Middle frontal gyrus (tissue), 1 donor: ENCODE measurements at regions not wholly inside any gene's neighbourhood (a gene's known extent, or its start where the extent isn't known, plus 50 kb on each side); places are given as distances from the start of the nearest gene placed in this dataset.

Source experiments
- DNase-seq: peaks from one replicate; pipeline ENCODE4 v3.0.0-alpha.2; 2015; ENCODE audit warnings: low spot score; ENCODE audit errors: extremely low spot score

- DNase-seq: no peak
Observed at GRCh38 chr9:126017758-126018157, 270.6 kb downstream of the PBX3 start.

GRCh38 chr9:126020836-126021235 is 273.7 kb downstream of the PBX3 start:
- DNase-seq: no peak

GRCh38 chr9:126023962-126024361 is 276.8 kb downstream of the PBX3 start:
- DNase-seq: no peak

DNA sequence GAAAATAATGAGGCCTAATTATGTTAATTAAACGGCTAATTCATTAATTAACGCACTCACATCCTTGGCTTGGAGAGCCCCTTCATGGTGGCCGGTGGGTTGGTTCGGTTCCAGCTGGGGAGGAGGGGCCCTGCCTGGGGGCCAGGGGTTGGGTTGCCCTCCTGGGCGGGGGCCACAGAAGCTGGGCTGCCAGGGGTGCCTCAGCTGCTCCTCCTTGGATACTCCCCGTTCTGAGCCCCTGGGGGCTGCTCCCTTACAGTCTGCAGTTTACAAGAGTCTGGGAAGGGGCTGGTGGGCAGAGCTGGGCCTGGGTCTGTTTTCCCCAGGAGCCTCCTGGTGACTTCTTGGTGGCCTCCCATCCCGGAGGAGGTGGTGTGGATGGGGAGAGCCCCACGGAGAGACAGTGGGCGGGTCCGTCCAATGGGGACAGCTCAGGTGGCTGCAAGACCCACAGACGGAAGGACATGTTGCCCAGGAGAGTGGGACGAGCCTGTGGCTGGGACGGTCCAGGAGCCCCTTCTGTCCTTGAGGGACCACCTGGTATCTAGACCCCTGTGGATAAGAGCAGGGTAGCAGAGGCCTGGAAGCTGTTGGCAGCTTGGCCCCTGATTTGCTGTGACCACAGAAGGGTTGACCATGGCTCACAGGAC is 277.5 kb downstream of the PBX3 start:
- no peak for DNase-seq

DNA sequence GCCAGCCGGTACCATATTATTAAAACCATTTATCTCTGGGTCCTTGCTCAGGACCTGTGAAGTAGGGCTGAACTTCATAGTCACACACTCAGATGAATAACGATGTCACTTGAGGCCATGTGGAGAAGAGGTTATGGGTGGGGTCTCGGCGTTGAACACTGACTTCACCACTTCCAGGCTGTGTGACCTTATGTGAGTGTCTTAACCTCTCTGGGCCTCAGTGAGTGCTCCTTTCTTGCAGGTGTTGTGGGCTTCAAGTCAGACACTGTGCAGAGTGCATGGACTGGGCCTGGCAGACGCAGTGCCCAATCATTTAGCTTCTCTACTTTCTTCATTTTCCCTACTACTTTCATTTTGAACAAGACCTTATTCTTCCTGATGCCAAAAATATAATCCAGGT is 278.8 kb downstream of the PBX3 start:
- DNase-seq: no peak

- DNase-seq: no peak
Observed at GRCh38 chr9:126027566-126027965, 280.4 kb downstream of the PBX3 start.

DNA sequence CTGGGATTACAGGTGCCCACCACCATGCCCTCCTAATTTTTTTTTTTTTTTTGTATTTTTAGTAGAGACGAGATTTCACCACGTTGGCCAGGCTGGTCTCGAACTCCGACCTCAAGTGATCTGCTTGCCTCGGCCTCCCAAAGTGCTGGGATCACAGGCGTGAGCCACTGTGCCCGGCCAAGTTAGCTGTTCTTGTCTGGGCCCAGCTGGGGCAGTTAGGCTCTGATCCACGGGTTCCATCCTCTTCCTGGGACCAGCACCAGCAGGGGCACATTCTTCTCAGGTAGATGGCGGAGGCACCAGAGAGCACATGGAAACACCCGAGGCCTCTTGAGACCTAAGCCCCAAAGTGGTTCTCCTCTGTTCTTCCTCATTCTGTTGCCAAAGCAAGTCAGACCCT is 281.6 kb downstream of the PBX3 start:
- no peak for DNase-seq

DNA sequence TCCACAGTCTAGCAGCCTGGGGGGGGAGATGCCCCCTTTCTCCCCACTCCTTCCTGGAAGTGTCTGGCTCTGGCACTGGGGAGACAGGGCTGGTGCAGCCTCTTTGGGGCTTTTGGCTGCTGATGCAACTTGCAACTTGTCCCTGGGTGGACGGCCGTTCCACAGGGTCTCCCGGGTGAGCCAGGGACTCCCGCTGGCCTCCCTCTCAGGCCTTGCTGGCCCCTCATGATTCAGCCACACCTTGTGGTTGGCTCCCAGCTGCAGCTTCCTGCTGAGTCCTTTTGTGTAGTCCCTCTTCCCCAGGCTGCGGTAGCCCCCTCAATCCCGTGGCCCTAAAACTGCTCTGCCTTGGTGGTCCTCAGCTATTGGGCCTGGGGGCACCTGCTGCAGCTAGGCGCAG is 283.5 kb downstream of the PBX3 start:
- no peak for DNase-seq

DNA sequence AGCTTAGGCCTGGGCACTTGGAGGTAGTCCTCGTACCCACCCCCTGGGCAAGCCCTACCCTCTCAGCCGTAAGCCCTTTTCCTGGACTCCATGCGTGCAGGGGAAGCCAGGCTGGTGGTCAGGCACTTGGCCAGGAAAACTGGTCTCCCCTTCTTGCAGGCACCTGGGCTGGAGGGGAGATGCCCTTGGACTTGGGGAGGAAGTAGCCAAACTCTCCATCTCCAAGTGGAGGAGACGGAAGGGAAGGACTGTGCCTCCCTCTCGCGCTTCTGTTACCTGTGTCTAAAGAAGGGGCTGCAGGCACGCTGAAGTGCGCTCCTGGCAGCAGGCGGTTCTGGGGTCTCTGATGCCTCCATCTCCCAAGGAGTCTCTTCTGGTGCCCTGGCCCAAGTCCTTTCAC is 283.9 kb downstream of the PBX3 start:
- no peak for DNase-seq

GRCh38 chr9:126032135-126032534 is 285.0 kb downstream of the PBX3 start:
- DNase-seq: no peak

DNA sequence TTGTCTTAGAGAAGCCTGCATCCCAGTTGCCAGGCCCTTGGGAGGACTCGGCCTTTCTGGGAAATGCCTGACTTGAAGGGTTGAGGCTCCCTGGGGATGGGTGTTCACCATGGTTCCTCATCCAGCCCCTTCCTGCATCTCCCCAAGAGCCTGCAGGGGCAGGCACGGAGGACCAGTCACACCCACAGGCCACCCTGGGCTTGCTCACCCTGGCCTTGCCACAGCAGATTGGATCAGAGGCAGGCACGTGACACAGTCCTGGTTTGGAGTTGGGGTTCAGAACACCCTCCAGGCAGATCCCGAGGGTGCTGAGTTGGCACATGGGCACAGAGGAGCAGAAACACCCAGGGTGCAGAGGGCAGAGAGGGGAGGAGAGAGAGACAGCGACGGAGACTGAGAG is 286.1 kb downstream of the PBX3 start:
- DNase-seq: no peak

GRCh38 chr9:126033956-126034355 is 286.8 kb downstream of the PBX3 start:
- DNase-seq: no peak

GRCh38 chr9:126036881-126037291 is 289.7 kb downstream of the PBX3 start:
- no peak for DNase-seq

GRCh38 chr9:126038790-126039189 is 287.8 kb upstream of the MVB12B start:
- no peak for DNase-seq

GRCh38 chr9:126043681-126044080 is 282.9 kb upstream of the MVB12B start:
- DNase-seq: no peak

DNA sequence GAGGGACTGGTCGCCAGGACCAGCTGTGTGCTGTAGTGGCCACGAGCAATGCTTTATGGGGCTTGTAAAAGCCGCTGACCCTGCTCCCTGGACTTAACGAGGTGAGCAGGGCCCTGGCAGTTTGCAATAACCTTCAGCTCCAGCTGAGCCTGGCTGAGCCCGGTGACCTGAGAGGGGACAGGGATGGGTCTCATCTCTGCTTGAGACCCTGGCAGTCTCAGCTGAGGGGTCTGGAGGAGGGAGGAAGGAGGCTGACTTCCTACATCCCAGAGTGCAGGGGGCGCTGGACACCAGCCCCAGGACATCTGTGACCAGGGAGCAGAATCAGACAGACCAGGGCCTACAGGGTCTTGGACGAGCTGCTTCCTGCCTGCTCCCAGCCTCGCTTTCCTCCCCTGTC is 277.5 kb upstream of the MVB12B start:
- DNase-seq: no peak

DNA sequence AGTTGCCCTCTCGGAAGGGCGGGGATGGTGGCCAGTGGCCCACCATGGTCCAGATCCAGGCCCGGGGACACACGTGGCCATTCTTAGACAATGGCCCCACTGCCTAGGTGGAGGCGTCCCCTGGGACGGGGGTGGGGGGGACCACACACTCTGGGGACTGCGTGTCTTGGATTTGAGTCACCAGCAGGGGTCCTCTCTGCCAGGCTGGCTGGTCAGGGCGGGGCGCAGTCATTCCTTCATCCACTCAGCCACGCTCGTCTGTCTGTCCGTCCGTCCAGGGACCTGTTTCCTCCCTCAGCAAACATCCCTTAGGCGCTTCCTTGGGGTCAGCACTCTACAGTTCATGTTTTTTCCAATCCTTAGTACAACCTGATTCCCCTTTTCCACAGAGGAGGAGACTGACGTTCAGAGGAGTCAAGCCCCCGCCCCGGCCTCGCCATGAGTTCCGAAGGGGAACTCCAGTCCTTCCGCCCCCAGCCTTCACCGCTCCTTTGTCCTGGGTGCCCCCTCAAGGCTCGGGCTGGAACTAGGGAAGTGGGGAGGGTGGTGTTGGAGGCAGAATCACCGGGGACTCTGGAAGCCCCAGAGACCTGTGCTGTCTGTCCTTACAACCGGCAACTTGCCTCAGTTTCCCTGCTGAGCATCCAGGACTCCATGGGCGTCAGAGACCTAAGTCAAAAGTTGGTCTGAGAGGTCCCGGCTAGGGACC is 276.6 kb upstream of the MVB12B start:
- DNase-seq: no peak

DNA sequence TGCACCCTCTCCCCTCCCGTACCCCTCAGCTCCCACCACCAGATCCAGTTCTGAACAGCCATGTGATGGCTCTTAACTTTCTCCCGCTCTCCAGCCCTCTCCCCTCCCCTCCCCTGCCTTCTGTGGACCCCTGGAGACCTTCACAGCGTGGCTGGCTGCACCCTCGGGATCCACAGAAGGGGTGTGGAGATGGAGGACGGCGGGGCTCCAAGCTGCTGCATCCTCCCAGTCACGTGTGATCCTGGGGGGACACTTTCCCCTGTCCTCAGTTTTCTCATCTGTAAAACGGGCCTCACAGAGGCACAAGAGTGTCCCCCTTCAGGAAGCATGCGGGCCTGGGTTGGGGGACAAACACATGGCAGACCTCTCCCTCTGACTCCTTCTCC is 276.0 kb upstream of the MVB12B start:
- no peak for DNase-seq

DNA sequence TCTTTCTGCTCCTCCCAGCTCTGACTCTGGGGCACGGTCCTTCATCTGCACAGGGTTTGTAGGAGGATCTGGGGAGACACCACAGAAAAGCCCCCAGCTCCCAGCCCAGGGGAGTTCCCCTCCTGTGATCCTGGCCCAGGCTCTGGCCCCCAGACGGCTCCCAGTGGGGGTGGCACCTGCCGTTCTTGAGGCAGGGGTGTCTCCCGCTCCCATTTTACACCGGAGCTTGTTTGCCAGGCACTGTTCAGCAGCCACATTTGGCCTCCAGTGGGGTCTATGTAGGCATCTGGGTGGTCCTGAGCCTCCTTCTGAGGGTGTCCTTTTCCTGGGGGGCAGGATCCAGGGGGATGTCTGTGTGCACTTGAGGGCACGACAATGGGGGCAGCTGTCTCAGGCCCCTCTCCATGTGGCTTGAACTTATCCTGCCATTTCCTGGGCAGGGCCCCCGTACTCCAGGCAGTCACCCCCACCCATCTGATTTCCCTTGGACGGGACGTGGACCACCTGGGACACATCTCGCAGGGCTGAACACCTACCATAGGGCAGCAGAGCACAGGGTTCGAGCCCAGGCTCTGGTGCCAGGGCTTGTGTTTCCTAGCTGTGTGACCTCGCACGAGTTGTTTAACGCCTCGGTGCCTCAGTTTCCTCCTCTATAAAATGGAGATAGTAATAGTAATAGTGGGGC is 275.0 kb upstream of the MVB12B start:
- DNase-seq: no peak

GRCh38 chr9:126052791-126053190 is 273.8 kb upstream of the MVB12B start:
- DNase-seq: no peak

- no peak for DNase-seq
Observed at GRCh38 chr9:126053913-126054312, 272.7 kb upstream of the MVB12B start.

- no peak for DNase-seq
Observed at GRCh38 chr9:126055381-126055985, 271.1 kb upstream of the MVB12B start.
